ENCODE measurements at regions not wholly inside any gene's neighbourhood (a gene's known extent, or its start where the extent isn't known, plus 50 kb on each side); places are given as distances from the start of the nearest gene placed in this dataset.

DNA sequence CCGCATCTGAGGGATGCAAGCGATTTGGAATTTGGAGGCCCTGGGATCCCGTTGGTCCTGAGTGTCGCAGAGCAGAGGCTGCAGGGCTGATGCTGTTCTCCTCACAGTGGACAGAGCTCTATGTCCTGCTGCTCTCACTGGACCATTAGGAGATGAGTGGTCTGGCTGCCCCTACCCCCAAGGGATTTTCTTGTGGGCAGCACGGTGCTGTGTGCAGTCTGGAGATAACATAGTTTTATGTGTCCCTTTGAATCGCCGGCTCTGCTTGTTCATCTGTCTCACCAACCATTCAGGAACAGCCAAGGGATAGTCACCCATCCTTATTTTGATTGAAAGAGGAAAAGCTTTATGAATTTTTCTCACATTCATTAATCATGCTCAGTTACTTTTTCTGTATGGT, 49.9 kb downstream of the CHRM3 start:
- H3K4me3 ChIP-seq (ENCODE audit: low read depth, low read length) = no peak overlapping the region
- TF ChIP-seq, protein P1, sequence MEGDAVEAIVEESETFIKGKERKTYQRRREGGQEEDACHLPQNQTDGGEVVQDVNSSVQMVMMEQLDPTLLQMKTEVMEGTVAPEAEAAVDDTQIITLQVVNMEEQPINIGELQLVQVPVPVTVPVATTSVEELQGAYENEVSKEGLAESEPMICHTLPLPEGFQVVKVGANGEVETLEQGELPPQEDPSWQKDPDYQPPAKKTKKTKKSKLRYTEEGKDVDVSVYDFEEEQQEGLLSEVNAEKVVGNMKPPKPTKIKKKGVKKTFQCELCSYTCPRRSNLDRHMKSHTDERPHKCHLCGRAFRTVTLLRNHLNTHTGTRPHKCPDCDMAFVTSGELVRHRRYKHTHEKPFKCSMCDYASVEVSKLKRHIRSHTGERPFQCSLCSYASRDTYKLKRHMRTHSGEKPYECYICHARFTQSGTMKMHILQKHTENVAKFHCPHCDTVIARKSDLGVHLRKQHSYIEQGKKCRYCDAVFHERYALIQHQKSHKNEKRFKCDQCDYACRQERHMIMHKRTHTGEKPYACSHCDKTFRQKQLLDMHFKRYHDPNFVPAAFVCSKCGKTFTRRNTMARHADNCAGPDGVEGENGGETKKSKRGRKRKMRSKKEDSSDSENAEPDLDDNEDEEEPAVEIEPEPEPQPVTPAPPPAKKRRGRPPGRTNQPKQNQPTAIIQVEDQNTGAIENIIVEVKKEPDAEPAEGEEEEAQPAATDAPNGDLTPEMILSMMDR (IDR thresholded peaks at IDR 0.05; ENCODE audit: borderline replicate concordance, insufficient read depth, low read depth, low read length) = no peak

DNA sequence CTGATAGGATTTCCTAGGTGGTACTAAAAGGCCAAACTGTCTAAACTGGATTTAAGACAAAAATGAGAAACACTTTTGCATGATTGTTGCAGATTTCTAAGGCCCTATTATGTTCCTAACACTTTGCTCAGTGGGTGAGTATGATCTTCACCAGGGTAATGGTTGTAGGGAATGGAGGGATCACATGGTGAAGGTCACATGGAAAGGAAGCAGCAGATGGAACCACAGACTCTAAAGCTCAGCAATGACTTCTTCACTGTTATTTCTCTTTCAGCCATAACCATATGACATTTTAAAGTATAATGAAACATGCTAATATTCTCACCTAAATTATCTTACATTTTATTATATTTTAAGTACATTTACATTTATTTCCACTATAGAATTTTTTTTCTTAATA, 51.5 kb downstream of the CHRM3 start:
- no peak overlapping the region for H3K4me3 ChIP-seq (ENCODE audit: low read depth, low read length)
- TF ChIP-seq, protein P1 (IDR thresholded peaks at IDR 0.05; ENCODE audit: borderline replicate concordance, insufficient read depth, low read depth, low read length) = no peak

DNA sequence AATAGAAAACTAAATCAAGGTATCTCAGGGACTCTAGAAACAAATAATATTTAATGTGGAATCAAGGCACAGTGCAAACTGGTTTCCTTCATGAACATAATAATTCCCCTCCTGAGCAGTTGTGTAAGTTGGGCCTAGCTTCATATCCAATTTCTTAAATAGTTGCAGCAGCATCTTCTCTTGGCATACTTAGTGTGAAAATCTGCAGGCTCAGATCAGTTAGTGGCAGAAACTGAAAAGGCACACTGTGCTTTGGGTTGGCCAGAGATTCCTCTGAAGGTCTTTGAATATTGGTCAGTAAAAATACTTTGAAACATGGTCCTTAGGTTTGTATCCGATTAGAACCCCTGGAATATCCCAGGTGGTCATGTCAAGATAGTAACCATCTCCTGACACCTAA, 52.5 kb downstream of the CHRM3 start:
- TF ChIP-seq, protein P1 (IDR thresholded peaks at IDR 0.05; ENCODE audit: borderline replicate concordance, insufficient read depth, low read depth, low read length) = no peak
- H3K4me3 ChIP-seq (ENCODE audit: low read depth, low read length) = no peak overlapping the region

DNA sequence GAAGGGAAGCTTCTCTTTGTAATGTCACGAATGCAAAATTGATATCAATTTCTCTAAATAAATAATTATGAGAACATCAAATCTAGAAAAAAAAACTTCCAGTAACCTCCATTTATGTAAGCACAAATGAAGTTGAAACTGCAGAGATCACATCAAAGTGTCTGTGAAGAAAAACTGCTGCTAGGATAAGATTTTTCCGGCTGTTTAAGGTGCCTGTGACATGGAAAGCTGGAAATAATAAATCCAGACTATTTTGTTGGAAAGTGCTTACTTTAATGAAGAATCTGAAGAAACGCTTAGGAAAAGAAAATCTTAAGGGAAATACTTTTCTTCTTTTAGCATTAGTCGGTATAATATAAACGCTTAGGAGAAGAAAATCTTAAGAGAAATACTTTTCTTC, 57.0 kb downstream of the CHRM3 start:
- TF ChIP-seq, protein P1 (IDR thresholded peaks at IDR 0.05; ENCODE audit: borderline replicate concordance, insufficient read depth, low read depth, low read length) = no peak
- no peak overlapping the region for H3K4me3 ChIP-seq (ENCODE audit: low read depth, low read length)

DNA sequence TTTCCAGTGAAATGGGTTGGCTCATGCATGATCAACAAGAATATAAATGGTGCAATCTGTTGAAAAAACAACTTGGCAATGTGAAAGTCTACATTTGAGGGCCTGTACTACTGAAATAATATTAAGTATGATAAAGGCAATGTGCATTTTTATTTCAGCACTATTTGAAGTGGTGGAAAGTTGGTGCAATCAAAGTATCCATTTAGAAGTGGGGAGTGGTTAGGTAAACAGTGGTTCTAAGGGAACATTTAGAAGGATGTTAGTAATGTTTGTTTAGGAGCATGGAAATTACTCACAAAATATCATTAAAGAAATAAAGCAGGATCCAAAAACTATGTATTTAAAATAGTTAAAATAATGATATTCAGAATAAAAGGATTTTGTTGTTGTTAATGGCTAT, 60.2 kb downstream of the CHRM3 start:
- TF ChIP-seq, protein P1 (IDR thresholded peaks at IDR 0.05; ENCODE audit: borderline replicate concordance, insufficient read depth, low read depth, low read length) = no peak
- H3K4me3 ChIP-seq (ENCODE audit: low read depth, low read length) = no peak overlapping the region

DNA sequence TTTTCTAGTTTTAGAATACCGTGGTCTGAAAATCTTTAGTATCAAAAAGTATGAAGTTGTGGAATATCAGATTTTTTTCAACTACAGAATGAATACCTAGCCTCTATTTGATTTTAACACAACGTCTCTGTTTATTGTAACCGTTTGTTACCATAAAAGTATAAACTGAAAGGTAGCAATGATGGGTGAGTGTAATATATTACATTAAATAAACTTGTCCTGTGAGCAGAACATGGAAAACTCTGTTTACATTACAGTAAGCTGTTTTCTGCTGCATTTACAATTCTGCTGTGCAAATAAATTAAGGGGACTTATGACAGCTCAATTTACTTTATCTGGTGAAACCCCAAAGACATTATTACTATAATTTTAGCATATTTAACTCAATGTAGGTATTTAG, 62.5 kb downstream of the CHRM3 start:
- no peak overlapping the region for H3K4me3 ChIP-seq (ENCODE audit: low read depth, low read length)
- TF ChIP-seq, protein P1 (IDR thresholded peaks at IDR 0.05; ENCODE audit: borderline replicate concordance, insufficient read depth, low read depth, low read length) = no peak

DNA sequence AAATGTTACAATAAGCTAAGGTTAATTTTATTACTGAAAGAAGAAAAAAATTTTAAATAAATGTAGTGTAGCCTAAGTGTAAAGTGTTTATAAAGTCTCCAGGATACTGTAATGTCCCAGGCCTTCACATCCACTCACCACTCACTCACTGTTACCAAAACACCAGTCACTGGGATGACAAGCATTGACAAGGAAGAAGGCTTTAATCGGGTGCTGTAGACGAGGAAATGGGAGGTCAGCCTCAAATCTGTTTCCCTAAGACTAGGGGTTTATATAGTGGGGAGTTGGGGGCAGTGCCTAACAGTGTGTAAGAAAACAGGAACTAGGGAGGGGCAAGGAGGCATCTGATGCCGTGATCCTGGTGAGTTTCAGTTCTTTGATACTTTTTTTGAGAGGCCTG, 69.4 kb downstream of the CHRM3 start:
- H3K4me3 ChIP-seq (ENCODE audit: low read depth, low read length) = no peak overlapping the region
- TF ChIP-seq, protein P1 (IDR thresholded peaks at IDR 0.05; ENCODE audit: borderline replicate concordance, insufficient read depth, low read depth, low read length) = no peak

All from GM12875 (cell line).